ENCODE measurements at regions not wholly inside any gene's neighbourhood (a gene's known extent, or its start where the extent isn't known, plus 50 kb on each side); places are given as distances from the start of the nearest gene placed in this dataset.

DNA sequence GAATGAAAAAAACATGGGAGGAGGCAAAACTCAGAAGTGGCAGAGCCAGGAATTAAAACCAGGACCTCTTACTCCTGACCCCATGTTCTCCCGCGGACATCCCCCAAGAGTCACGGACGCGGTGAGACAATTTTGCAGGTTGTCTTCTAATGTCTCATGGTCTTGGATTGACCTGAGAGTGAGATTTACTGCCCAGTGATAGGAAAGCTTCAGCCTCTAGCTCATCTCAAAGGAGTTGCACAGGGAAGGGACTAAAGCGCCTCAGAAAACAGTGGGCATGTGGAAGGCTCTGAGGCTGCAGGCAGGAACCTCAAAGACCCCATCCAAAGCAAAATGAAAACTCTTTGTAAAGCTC, 197.4 kb downstream of the ADAMTS15 start:
- TF ChIP-seq, protein P1, sequence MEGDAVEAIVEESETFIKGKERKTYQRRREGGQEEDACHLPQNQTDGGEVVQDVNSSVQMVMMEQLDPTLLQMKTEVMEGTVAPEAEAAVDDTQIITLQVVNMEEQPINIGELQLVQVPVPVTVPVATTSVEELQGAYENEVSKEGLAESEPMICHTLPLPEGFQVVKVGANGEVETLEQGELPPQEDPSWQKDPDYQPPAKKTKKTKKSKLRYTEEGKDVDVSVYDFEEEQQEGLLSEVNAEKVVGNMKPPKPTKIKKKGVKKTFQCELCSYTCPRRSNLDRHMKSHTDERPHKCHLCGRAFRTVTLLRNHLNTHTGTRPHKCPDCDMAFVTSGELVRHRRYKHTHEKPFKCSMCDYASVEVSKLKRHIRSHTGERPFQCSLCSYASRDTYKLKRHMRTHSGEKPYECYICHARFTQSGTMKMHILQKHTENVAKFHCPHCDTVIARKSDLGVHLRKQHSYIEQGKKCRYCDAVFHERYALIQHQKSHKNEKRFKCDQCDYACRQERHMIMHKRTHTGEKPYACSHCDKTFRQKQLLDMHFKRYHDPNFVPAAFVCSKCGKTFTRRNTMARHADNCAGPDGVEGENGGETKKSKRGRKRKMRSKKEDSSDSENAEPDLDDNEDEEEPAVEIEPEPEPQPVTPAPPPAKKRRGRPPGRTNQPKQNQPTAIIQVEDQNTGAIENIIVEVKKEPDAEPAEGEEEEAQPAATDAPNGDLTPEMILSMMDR (IDR thresholded peaks at IDR 0.05), result no peak
- no peak for ATAC-seq (ENCODE audit: low read depth)
- ChIA-PET CTCF (no interaction called here), POLR2A (no interaction called here)
- intact Hi-C loops (cut with micrococcal nuclease), result no loop called here
- Mint-ChIP-seq H3K27ac (no peak overlapping the region), H3K4me3 (no peak overlapping the region), H3K9me3 (no peaks in the 10 kb centered on the region), H3K4me1 (no peaks in the 10 kb centered on the region), H3K27me3 (peaks cover 4% of the 10 kb centered on the region), H3K36me3 (ENCODE audit: low read depth) (no peaks in the 10 kb centered on the region)
- DNase-seq, result no peak

DNA sequence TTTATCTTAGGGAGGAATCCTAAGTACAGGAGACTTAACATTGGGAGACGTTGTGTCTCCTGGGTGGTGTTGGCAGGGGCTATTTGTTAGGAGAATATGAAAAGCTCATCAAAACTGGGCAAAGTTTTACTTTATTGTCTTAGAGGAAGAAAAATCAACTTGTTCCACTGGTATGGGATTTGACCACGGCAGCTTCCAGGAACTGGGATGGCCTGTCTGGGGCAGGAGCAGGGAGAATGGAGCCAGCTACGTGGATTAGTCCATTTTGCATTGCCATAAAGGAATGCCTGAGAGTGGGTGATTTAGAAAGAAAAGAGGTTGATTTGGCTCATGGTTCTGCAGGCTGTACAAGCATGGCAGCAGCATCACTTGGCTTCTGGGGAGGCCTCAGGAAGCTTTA, 198.4 kb downstream of the ADAMTS15 start:
- peaks cover 4% of the 10 kb centered on the region for H3K27me3 Mint-ChIP-seq
- no peaks in the 10 kb centered on the region for H3K4me1 Mint-ChIP-seq
- ATAC-seq (ENCODE audit: low read depth) (no peak), DNase-seq (no peak)
- TF ChIP-seq, protein P1 (IDR thresholded peaks at IDR 0.05), result no peak
- no peaks in the 10 kb centered on the region for H3K36me3 Mint-ChIP-seq (ENCODE audit: low read depth)
- ChIA-PET POLR2A (no interaction called here), CTCF (no interaction called here)
- intact Hi-C loops (cut with micrococcal nuclease), result no loop called here
- H3K9me3 Mint-ChIP-seq, result no peaks in the 10 kb centered on the region
- H3K4me3 Mint-ChIP-seq, result no peak overlapping the region
- H3K27ac Mint-ChIP-seq, result no peak overlapping the region

DNA sequence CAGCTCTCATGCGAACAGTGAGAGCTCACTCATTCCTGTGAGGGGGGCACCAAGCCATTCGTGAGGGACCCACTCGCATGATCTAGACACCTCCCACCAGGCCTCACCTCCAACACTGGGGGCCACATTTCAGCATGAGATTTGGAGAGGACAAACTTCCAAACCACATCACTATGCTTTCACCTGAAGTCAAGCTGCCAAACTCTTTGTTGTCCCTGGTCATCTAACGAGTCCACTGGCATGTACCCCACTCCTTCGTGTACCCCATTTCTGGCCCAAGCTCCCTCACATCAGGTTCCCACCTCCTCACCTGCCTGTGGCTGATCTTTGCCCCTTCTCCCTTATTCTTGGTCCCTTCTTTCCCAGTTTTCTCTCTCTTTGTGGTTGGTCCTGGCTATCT, 198.9 kb downstream of the ADAMTS15 start:
- no peaks in the 10 kb centered on the region for H3K4me1 Mint-ChIP-seq
- DNase-seq, result no peak
- peaks cover 4% of the 10 kb centered on the region for H3K27me3 Mint-ChIP-seq
- no peaks in the 10 kb centered on the region for H3K36me3 Mint-ChIP-seq (ENCODE audit: low read depth)
- CTCF ChIA-PET, result no interaction called here
- H3K4me3 Mint-ChIP-seq, result no peak overlapping the region
- POLR2A ChIA-PET, result no interaction called here
- no peaks in the 10 kb centered on the region for H3K9me3 Mint-ChIP-seq
- no peak overlapping the region for H3K27ac Mint-ChIP-seq
- TF ChIP-seq, protein P1 (IDR thresholded peaks at IDR 0.05), result no peak
- intact Hi-C loops (cut with micrococcal nuclease), result no loop called here
- ATAC-seq (ENCODE audit: low read depth), result no peak

DNA sequence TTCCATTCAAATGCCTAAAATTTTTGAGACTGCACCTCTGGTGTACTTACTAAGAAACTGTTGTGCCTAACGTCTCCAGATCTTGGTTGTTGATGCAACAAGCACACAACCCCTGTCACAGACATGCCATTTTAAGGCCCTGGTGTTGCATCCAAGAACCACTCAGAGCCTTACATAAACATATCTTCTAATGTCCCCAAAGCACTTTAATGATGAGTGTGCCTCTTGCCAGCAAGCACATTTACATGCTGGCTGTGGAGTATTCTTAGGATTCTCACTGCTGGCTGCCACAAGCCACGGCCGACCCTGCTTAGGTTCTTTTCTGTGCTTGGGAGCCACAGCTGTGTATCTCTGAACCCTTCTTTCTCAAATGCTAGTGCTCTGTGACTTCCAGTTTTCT, 201.4 kb downstream of the ADAMTS15 start:
- ChIA-PET CTCF (no interaction called here), POLR2A (no interaction called here)
- Mint-ChIP-seq H3K27me3 (peaks cover 4% of the 10 kb centered on the region), H3K4me3 (no peak overlapping the region), H3K9me3 (no peaks in the 10 kb centered on the region), H3K27ac (no peak overlapping the region), H3K4me1 (no peaks in the 10 kb centered on the region), H3K36me3 (ENCODE audit: low read depth) (no peaks in the 10 kb centered on the region)
- TF ChIP-seq, protein P1 (IDR thresholded peaks at IDR 0.05), result no peak
- DNase-seq, result no peak
- ATAC-seq (ENCODE audit: low read depth), result no peak
- intact Hi-C loops (cut with micrococcal nuclease), result no loop called here

DNA sequence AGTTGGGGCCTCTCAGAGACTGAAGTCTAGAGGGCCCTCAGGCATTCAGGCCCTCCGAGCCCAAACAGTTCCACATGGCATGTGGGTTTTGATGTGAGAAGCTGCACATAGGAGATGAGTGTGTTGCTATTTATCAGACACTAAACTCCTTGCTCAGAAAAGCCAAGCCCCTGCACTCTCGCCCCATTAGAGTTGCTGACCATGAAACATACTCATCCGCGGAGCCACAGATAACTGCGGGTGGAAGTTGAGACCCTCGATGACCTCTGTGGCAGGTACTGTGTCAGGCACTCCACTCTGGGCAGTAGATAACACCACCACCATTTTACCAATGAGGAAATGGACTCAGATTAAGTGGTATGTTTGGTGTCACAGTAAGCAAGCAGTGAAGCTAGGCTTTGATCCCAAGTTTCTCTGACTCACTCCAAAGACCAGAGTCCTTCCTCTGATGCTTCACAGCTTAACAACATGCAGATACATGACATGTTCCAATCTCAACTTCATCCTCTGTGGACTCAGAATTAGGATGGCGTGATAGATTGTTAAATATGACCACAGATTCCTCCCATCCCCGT, 202.1 kb downstream of the ADAMTS15 start:
- TF ChIP-seq, protein P1 (IDR thresholded peaks at IDR 0.05), result no peak
- ATAC-seq (ENCODE audit: low read depth), result no peak
- intact Hi-C loops (cut with micrococcal nuclease), result no loop called here
- H3K9me3 Mint-ChIP-seq, result no peaks in the 10 kb centered on the region
- H3K36me3 Mint-ChIP-seq (ENCODE audit: low read depth), result no peaks in the 10 kb centered on the region
- no peaks in the 10 kb centered on the region for H3K4me1 Mint-ChIP-seq
- ChIA-PET CTCF (no interaction called here), POLR2A (no interaction called here)
- H3K4me3 Mint-ChIP-seq, result no peak overlapping the region
- no peak overlapping the region for H3K27ac Mint-ChIP-seq
- H3K27me3 Mint-ChIP-seq, result peaks cover 4% of the 10 kb centered on the region
- DNase-seq, result no peak

Data from activated B cell treated with CpG ODN at 0.5 μM for 24 hours (primary cell).